BLaER1 treated with 17β-estradiol and CSF1 and Interleukin-3, amounts not matched to agents 10 nM and 100 nM (cell line): ENCODE measurements at regions not wholly inside any gene's neighbourhood (a gene's known extent, or its start where the extent isn't known, plus 50 kb on each side); places are given as distances from the start of the nearest gene placed in this dataset.

Experiments used
- H3K27ac ChIP-seq, 11 experiments: shearing (Covaris generic); formaldehyde crosslinking; 2 replicates each; pipeline ENCODE4 v1.8.1; 2022
- H3K27me3 ChIP-seq, 11 experiments: shearing (Covaris generic); formaldehyde crosslinking; 2 replicates each; pipeline ENCODE4 v1.8.1; 2022
- H3K36me3 ChIP-seq, 11 experiments: shearing (Covaris generic); formaldehyde crosslinking; 2 replicates each; pipeline ENCODE4 v1.8.1; 2022
- H3K4me1 ChIP-seq, 10 experiments: shearing (Covaris generic); formaldehyde crosslinking; 2 replicates each; pipeline ENCODE4 v1.8.1; 2022
- H3K4me2 ChIP-seq, 11 experiments: shearing (Covaris generic); formaldehyde crosslinking; 2 replicates each; pipeline ENCODE4 v1.8.1; 2022
- H3K4me3 ChIP-seq, 10 experiments: shearing (Covaris generic); formaldehyde crosslinking; 2 replicates each; pipeline ENCODE4 v1.8.1; 2022
- H3K9ac ChIP-seq, 11 experiments: shearing (Covaris generic); formaldehyde crosslinking; 2 replicates each; pipeline ENCODE4 v1.8.1; 2022
- H3K9me3 ChIP-seq, 11 experiments: shearing (Covaris generic); formaldehyde crosslinking; replicated peaks in 1 of 11; 2 replicates each; pipeline ENCODE4 v1.8.1; 2022
- H4K20me1 ChIP-seq, 11 experiments: shearing (Covaris generic); formaldehyde crosslinking; 2 replicates each; pipeline ENCODE4 v1.8.1; 2022
- Cebpa-rat ChIP-seq, 11 experiments: shearing (Covaris generic); IDR thresholded peaks; 2 replicates each; pipeline ENCODE4 v1.8.1; 2022

GRCh38 chr13:77378662-77379061, 51.8 kb upstream of the MYCBP2 start:
- no peak overlapping the region for H3K4me2 ChIP-seq
- no peak for TF ChIP-seq Cebpa-rat (IDR thresholded peaks at IDR 0.05)
- no peaks in the 10 kb centered on the region for H3K36me3 ChIP-seq

GRCh38 chr13:77377016-77377415, 50.1 kb upstream of the MYCBP2 start:
- peak overlapping the region; percentile 57 to 86 (median 73) for H3K4me2 ChIP-seq
- 0 out of 22 replicates have a peak overlapping the region, but pooled peaks of 1 of the 11 experiments have one; percentile 6 for H3K9ac ChIP-seq
- no peaks in the 10 kb centered on the region for H3K27me3 ChIP-seq
- no peaks in the 10 kb centered on the region for H4K20me1 ChIP-seq
- H3K4me3 ChIP-seq = no peak overlapping the region
- peak overlapping the region in 8 of 11 experiments; percentile 6 to 53 (median 36); a peak in 12 of 22 replicates for H3K27ac ChIP-seq
- H3K36me3 ChIP-seq = no peaks in the 10 kb centered on the region
- H3K4me1 ChIP-seq = peaks cover 12 to 28% (median 20%) of the 10 kb centered on the region in 10 experiments
- H3K9me3 ChIP-seq = peaks cover 0 to 10% (median 6%) of the 10 kb centered on the region in 11 experiments; a peak in 6 of 22 replicates
- no peak for TF ChIP-seq Cebpa-rat (IDR thresholded peaks at IDR 0.05)

More at GRCh38 chr13:77378662-77379061, 51.8 kb upstream of the MYCBP2 start:
- no peak overlapping the region for H3K4me3 ChIP-seq
- H3K27me3 ChIP-seq = no peaks in the 10 kb centered on the region
- no peaks in the 10 kb centered on the region for H4K20me1 ChIP-seq
- no peak overlapping the region for H3K27ac ChIP-seq
- peaks cover 12 to 28% (median 20%) of the 10 kb centered on the region in 10 experiments for H3K4me1 ChIP-seq
- H3K9ac ChIP-seq = no peak overlapping the region
- H3K9me3 ChIP-seq = peaks cover 0 to 10% (median 6%) of the 10 kb centered on the region in 11 experiments; a peak in 6 of 22 replicates
